CD8-positive, alpha-beta memory T cell (primary cell): ENCODE measurements at regions not wholly inside any gene's neighbourhood (a gene's known extent, or its start where the extent isn't known, plus 50 kb on each side); places are given as distances from the start of the nearest gene placed in this dataset.

Experiments
- CTCF ChIA-PET: fragments of 350-600 bp; sonication (Branson Sonifier 250); formaldehyde crosslinking; loops from one replicate; lab custom pipeline; 2021; ENCODE audit warnings: antibody characterized with exemption; lab: Charles Lee
- POLR2A ChIA-PET: fragments of 350-600 bp; sonication (Branson Sonifier 250); formaldehyde crosslinking; loops from one replicate; lab custom pipeline; 2021; ENCODE audit warnings: antibody characterized with exemption; lab: Charles Lee
- DNase-seq, 5 donors: peaks; one replicate each; pipeline versions ENCODE4 v3.0.0 to v3.0.0-alpha.2; 2020 to 2022; ENCODE audit warnings: mixed read lengths in 1 of 5
- H3K27ac ChIP-seq: one replicate; pipeline ENCODE4 v1.7.0; 2013; ENCODE audit warnings: low read depth, mild to moderate bottlenecking, low read length, moderate library complexity
- H3K27me3 ChIP-seq: 2 replicates; pipeline ENCODE4 v1.7.0; 2013; ENCODE audit warnings: low read length, mild to moderate bottlenecking; ENCODE audit not compliant: insufficient read depth, poor library complexity, severe bottlenecking
- H3K36me3 ChIP-seq: 2 replicates; pipeline ENCODE4 v1.7.0; 2013; ENCODE audit warnings: mild to moderate bottlenecking, low read length, moderate library complexity; ENCODE audit not compliant: insufficient read depth
- H3K4me1 ChIP-seq: 2 replicates; pipeline ENCODE4 v1.7.0; 2013; ENCODE audit warnings: mild to moderate bottlenecking, low read length, moderate library complexity; ENCODE audit not compliant: insufficient read depth
- H3K4me3 ChIP-seq: 2 replicates; pipeline ENCODE4 v1.7.0; 2013; ENCODE audit warnings: mild to moderate bottlenecking, low read length
- H3K9me3 ChIP-seq: 2 replicates; pipeline ENCODE4 v1.7.0; 2013; ENCODE audit warnings: mild to moderate bottlenecking, low read length
- H3K27ac Mint-ChIP-seq, 8 donors: one replicate each; pipeline ENCODE4 v1.8.0; 2020 to 2021; ENCODE audit warnings: mixed read lengths in 8 of 8, mild to moderate bottlenecking in 6 of 8, inconsistent platforms in 3 of 8, moderate library complexity in 3 of 8
- H3K27me3 Mint-ChIP-seq, 2 donors: one replicate each; pipeline ENCODE4 v1.8.0; 2020 to 2021; ENCODE audit warnings: mixed read lengths in 2 of 2, mild to moderate bottlenecking in 1 of 2, moderate library complexity in 1 of 2
- H3K36me3 Mint-ChIP-seq, 3 donors: one replicate each; pipeline ENCODE4 v1.8.0; 2020 to 2021; ENCODE audit warnings: mixed read lengths in 3 of 3, inconsistent platforms in 1 of 3, mild to moderate bottlenecking in 1 of 3
- H3K4me1 Mint-ChIP-seq, 3 donors: one replicate each; pipeline ENCODE4 v1.8.0; 2020 to 2021; ENCODE audit warnings: mixed read lengths in 3 of 3, inconsistent platforms in 1 of 3, mild to moderate bottlenecking in 1 of 3
- H3K4me3 Mint-ChIP-seq, 7 donors: one replicate each; pipeline ENCODE4 v1.8.0; 2020 to 2021; ENCODE audit warnings: mixed read lengths in 7 of 7, mild to moderate bottlenecking in 6 of 7, moderate library complexity in 4 of 7, inconsistent platforms in 2 of 7
- H3K9me3 Mint-ChIP-seq, 5 donors: one replicate each; pipeline ENCODE4 v1.8.0; 2020 to 2022; ENCODE audit warnings: mixed read lengths in 5 of 5, mild to moderate bottlenecking in 3 of 5, moderate library complexity in 2 of 5, inconsistent platforms in 1 of 5

DNA sequence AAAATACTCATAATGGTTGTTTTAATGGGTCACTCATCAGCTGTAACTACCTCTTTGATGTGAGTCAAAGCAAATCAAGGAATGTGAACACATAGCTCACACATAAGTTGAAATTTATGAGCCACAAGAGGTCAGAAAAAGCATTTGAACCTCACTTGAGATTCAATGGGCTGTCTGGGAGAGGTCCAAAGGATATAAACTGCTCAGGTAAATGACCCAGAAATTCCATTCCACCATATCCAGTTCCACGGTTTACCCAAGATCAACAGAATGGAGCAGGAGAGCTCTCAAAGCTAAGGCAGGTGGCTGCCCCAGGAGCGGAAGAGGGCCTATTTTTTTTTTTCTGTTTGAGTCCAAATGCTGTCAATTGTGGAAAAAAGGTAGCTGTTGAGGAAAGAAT, 464.1 kb downstream of the TNS1 start:
- H3K27me3 ChIP-seq = no peaks in the 10 kb centered on the region
- ChIA-PET CTCF (no interaction called here), POLR2A (no interaction called here)
- H3K9me3 Mint-ChIP-seq = peaks cover 2 to 5% (median 2%) of the 10 kb centered on the region in 5 donors
- no peaks in the 10 kb centered on the region for H3K36me3 Mint-ChIP-seq
- H3K27me3 Mint-ChIP-seq = peaks cover 0 to 5% of the 10 kb centered on the region in 2 donors
- H3K36me3 ChIP-seq = no peaks in the 10 kb centered on the region
- no peak overlapping the region for H3K27ac Mint-ChIP-seq
- H3K9me3 ChIP-seq = no peaks in the 10 kb centered on the region
- H3K4me1 Mint-ChIP-seq = no peaks in the 10 kb centered on the region
- H3K4me3 ChIP-seq = no peak overlapping the region
- no peak overlapping the region for H3K4me3 Mint-ChIP-seq
- DNase-seq = no peak
- H3K27ac ChIP-seq = no peak overlapping the region
- no peaks in the 10 kb centered on the region for H3K4me1 ChIP-seq

DNA sequence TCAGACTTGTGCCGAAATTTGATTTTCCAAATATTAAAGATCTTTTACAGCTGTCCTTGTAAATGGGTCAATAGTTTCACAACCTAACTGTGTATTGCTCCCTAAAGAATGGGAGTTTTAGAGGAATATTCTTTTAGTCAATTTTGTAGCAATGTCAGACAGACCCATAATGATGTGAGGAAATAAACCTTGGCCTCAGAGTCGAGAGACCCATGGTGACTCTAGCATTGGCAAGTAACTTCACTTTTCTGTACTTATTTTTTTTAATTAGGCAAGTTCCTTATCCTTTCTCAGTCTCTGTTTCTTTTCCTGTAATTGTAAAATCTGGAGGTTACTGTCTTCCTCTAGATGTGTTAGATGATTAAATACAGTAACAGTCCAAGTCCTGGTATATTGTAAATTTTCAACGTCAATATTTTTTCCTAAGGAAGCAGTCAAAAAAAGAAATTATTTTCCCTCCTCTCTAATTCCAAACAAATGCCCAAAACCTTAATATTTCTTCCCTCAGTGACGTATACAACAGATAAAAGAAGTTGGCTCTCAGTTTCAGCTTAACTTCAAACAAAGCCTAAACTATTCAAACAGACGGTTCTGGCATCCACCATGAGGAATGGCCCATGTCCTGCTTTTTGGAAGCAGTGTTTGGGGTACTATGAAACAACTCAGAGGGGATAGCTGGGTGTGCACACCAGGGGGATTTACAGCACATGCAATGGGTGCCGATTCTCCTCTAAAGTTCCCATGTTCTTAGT, 466.7 kb downstream of the TNS1 start:
- CTCF ChIA-PET = no interaction called here
- Mint-ChIP-seq H3K27ac (no peak overlapping the region), H3K4me3 (no peak overlapping the region), H3K36me3 (peaks cover 0 to 5% (median 0%) of the 10 kb centered on the region in 3 donors), H3K4me1 (no peaks in the 10 kb centered on the region), H3K27me3 (peaks cover 0 to 2% of the 10 kb centered on the region in 2 donors), H3K9me3 (peaks cover 0 to 4% (median under 1%) of the 10 kb centered on the region in 5 donors)
- no peaks in the 10 kb centered on the region for H3K9me3 ChIP-seq
- H3K27ac ChIP-seq = no peak overlapping the region
- no peaks in the 10 kb centered on the region for H3K4me1 ChIP-seq
- no peaks in the 10 kb centered on the region for H3K27me3 ChIP-seq
- H3K4me3 ChIP-seq = no peak overlapping the region
- H3K36me3 ChIP-seq = no peaks in the 10 kb centered on the region
- DNase-seq = no peak
- POLR2A ChIA-PET = no interaction called here

DNA sequence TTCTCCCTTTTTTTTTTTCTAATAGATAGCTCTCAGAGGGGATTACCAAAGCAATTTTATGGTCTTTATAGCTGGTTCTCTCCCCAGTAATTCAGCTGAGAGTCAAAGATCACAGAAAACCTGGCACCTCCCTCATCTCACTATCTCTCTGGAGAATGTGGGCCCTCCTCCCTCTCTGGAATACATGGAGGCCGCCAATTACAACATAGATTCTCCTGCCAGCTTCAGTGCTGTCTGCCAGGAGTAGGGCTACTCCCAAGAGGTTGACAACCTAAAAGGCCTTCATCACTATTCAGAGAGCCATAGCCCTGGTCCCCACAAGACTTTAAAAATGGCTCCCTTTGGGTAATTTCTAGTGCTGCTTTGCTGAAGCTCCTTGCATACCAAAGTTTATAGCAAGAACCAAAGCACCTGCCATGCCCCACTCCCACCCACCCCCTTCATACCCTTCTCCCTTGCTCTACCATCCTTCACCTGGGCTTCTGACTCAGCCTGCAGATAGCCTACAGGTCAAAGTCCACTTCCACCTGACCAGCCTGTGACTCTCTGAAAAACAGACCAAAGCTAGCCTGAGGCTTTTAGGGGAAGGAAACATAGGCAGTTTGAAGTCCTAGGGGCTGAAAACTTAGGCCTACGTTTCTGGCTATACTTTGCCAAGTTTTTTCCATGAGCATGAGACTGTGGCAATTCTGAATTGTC, 472.3 kb downstream of the TNS1 start:
- Mint-ChIP-seq H3K9me3 (peaks cover 0 to 4% (median 0%) of the 10 kb centered on the region in 5 donors), H3K27me3 (peaks cover 0 to 4% of the 10 kb centered on the region in 2 donors), H3K4me1 (no peaks in the 10 kb centered on the region), H3K27ac (peak overlapping the region in 1 of 8 donors; percentile 58), H3K4me3 (no peak overlapping the region), H3K36me3 (peaks cover 0 to 9% (median 0%) of the 10 kb centered on the region in 3 donors)
- DNase-seq = no peak
- ChIA-PET POLR2A (no interaction called here), CTCF (no interaction called here)
- Histone ChIP-seq H3K27me3 (no peaks in the 10 kb centered on the region), H3K36me3 (no peaks in the 10 kb centered on the region), H3K27ac (no peak overlapping the region), H3K9me3 (no peaks in the 10 kb centered on the region), H3K4me3 (no peak overlapping the region), H3K4me1 (no peaks in the 10 kb centered on the region)

DNA sequence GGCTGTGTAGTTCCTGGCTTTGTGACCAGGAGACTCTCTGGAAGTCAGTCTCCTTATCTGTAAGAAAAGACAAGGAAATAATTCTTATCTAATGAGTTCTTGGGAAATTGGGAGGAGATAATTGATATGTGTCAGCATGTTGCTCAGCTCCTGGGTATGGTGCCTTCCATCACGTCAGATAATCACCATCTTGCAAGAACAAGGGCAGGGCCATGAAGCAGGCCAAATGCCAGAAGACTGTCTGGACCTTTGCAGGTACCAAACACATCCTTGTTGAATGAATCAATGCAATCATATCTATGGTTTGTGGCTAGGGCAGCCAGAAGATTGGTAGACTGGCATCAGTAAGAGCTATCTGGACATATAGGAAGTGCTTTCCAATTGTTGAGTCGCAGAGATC, 473.5 kb downstream of the TNS1 start:
- H3K4me1 Mint-ChIP-seq = no peaks in the 10 kb centered on the region
- H3K4me1 ChIP-seq = no peaks in the 10 kb centered on the region
- peaks cover 0 to 9% (median 0%) of the 10 kb centered on the region in 3 donors for H3K36me3 Mint-ChIP-seq
- no peak overlapping the region for H3K4me3 ChIP-seq
- H3K27ac Mint-ChIP-seq = no peak overlapping the region
- no peak for DNase-seq
- H3K36me3 ChIP-seq = no peaks in the 10 kb centered on the region
- H3K4me3 Mint-ChIP-seq = no peak overlapping the region
- H3K27ac ChIP-seq = no peak overlapping the region
- peaks cover 0 to 4% (median 0%) of the 10 kb centered on the region in 5 donors for H3K9me3 Mint-ChIP-seq
- no peaks in the 10 kb centered on the region for H3K9me3 ChIP-seq
- ChIA-PET CTCF (no interaction called here), POLR2A (no interaction called here)
- H3K27me3 Mint-ChIP-seq = peaks cover 0 to 2% of the 10 kb centered on the region in 2 donors
- H3K27me3 ChIP-seq = no peaks in the 10 kb centered on the region

DNA sequence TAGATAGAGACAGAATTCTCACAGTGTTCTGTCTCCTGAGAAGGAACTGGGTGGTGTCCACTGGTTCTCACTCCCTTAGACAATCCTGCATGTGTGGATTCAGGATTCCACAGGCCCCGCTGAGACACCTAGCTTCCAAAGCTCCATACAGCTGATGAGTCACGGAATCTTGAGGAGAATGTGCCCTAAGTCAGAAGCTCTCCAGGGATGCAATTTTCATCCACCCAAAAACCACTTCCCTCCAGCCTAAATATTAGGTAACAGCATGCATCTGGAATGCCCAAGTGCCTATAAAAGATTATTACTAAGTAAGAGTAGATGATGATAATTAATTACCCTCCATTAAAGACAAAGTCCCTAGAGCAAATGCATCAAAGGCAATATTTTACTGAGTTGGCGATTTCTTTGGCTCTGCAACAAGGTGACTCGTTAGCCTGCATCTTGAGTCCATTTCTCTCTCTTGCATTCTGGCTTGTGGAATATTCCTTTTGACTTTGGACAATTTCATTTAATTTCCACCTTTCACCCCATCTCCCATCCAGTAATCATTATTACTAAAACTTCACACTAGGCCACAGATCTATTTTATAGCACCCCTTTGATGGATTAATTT, 475.1 kb downstream of the TNS1 start:
- Histone ChIP-seq H3K36me3 (no peaks in the 10 kb centered on the region), H3K9me3 (no peaks in the 10 kb centered on the region), H3K27ac (no peak overlapping the region), H3K4me1 (no peaks in the 10 kb centered on the region), H3K4me3 (no peak overlapping the region), H3K27me3 (no peaks in the 10 kb centered on the region)
- no peaks in the 10 kb centered on the region for H3K4me1 Mint-ChIP-seq
- DNase-seq = no peak
- H3K4me3 Mint-ChIP-seq = no peak overlapping the region
- ChIA-PET CTCF (no interaction called here), POLR2A (no interaction called here)
- peaks cover 0 to 3% (median 0%) of the 10 kb centered on the region in 5 donors for H3K9me3 Mint-ChIP-seq
- H3K27ac Mint-ChIP-seq = no peak overlapping the region
- H3K27me3 Mint-ChIP-seq = peaks cover 0 to 2% of the 10 kb centered on the region in 2 donors
- peaks cover 0 to 5% (median 0%) of the 10 kb centered on the region in 3 donors for H3K36me3 Mint-ChIP-seq

DNA sequence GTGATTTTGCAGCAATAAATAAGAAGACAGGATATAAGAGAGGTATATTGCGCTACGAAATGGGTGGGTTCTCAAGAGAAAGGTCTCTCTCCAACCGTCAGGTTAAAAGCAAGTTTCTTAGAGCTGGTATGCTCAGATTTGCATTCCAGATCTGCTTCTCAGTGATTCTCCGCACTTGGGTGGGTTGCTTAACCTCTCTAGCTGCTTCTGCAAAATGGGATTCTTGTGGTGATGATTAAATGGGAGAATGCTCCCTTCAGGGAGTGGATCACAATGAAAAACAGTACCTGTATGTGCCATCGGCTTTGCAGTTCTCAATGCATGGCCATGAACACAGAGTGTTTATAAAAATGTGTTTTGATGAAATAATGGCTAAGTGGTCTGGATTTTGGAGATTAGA, 477.7 kb downstream of the TNS1 start:
- ChIA-PET POLR2A (no interaction called here), CTCF (no interaction called here)
- no peaks in the 10 kb centered on the region for H3K9me3 Mint-ChIP-seq
- H3K4me3 Mint-ChIP-seq = no peak overlapping the region
- Histone ChIP-seq H3K27ac (no peak overlapping the region), H3K27me3 (no peaks in the 10 kb centered on the region), H3K4me1 (no peaks in the 10 kb centered on the region), H3K36me3 (no peaks in the 10 kb centered on the region), H3K9me3 (no peaks in the 10 kb centered on the region), H3K4me3 (no peak overlapping the region)
- H3K27me3 Mint-ChIP-seq = no peaks in the 10 kb centered on the region
- H3K36me3 Mint-ChIP-seq = peaks cover 0 to 4% (median 0%) of the 10 kb centered on the region in 3 donors
- H3K4me1 Mint-ChIP-seq = no peaks in the 10 kb centered on the region
- DNase-seq = no peak
- peak overlapping the region in 1 of 8 donors; percentile 4 for H3K27ac Mint-ChIP-seq

DNA sequence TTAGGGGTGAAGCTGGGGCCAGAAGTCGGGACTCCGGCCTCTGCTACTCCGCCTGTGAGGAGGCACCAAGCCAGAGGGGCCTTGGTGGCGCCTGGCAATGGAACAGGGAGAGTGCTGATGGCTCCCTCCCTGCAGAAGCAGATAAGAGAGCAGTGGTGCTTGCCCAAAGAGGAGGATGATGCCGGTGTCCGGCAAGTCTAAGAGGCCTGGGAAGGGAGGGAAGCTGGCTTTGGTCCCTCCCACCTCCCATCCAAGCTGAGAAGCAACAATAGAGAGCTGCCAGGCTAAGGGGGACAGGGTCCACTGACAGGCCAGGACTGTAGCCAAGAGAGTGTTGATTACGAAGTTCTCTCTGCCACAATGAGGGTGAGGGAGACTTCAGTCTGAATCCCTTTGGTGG, 479.5 kb downstream of the TNS1 start:
- H3K4me3 Mint-ChIP-seq = no peak overlapping the region
- no peak overlapping the region for H3K27ac ChIP-seq
- H3K4me1 Mint-ChIP-seq = no peaks in the 10 kb centered on the region
- no peaks in the 10 kb centered on the region for H3K4me1 ChIP-seq
- H3K27me3 ChIP-seq = no peaks in the 10 kb centered on the region
- H3K27ac Mint-ChIP-seq = no peak overlapping the region
- no peak for DNase-seq
- H3K27me3 Mint-ChIP-seq = no peaks in the 10 kb centered on the region
- H3K36me3 ChIP-seq = no peaks in the 10 kb centered on the region
- POLR2A ChIA-PET = no interaction called here
- no peak overlapping the region for H3K4me3 ChIP-seq
- CTCF ChIA-PET = no interaction called here
- H3K9me3 ChIP-seq = no peaks in the 10 kb centered on the region
- peaks cover 0 to 4% (median 0%) of the 10 kb centered on the region in 3 donors for H3K36me3 Mint-ChIP-seq
- no peaks in the 10 kb centered on the region for H3K9me3 Mint-ChIP-seq

DNA sequence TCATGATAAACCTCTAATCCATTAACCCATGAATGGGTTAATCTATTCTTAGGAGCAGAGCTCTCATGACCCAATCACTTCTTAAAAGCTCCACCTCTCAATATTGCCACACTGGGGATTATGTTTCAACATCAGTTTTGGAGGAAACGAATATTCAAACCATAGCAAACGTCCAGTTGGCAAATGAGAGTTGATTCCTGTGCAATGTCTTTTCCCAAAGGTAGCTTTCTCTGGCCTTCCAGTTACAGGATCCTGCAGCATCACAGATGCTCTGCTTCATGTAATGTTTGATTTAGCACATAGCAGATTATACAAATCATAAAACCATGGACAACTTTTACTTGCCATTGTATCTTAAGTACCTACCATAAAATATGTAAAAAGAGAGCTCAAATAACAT, 481.0 kb downstream of the TNS1 start:
- Histone ChIP-seq H3K4me3 (no peak overlapping the region), H3K27me3 (no peaks in the 10 kb centered on the region), H3K27ac (no peak overlapping the region), H3K4me1 (no peaks in the 10 kb centered on the region), H3K36me3 (no peaks in the 10 kb centered on the region), H3K9me3 (no peaks in the 10 kb centered on the region)
- H3K4me1 Mint-ChIP-seq = no peaks in the 10 kb centered on the region
- ChIA-PET POLR2A (no interaction called here), CTCF (no interaction called here)
- H3K9me3 Mint-ChIP-seq = no peaks in the 10 kb centered on the region
- no peak overlapping the region for H3K4me3 Mint-ChIP-seq
- H3K36me3 Mint-ChIP-seq = no peaks in the 10 kb centered on the region
- no peaks in the 10 kb centered on the region for H3K27me3 Mint-ChIP-seq
- DNase-seq = no peak
- H3K27ac Mint-ChIP-seq = no peak overlapping the region
